Endothelial cell of hepatic sinusoid (primary cell): ENCODE measurements at regions not wholly inside any gene's neighbourhood (a gene's known extent, or its start where the extent isn't known, plus 50 kb on each side); places are given as distances from the start of the nearest gene placed in this dataset.

Experiments used
- in situ Hi-C: cut with HindIII; loops from 2 replicates; pipeline ENCODE4 v1.10.0; 2017; ENCODE audit warnings: low sequenced_read_pairs

GRCh38 chr2:104040771-104041170, 813.1 kb upstream of the POU3F3 start:
- in situ Hi-C loops: no loop called here

- in situ Hi-C loops: no loop called here
These were observed 812.6 kb upstream of the POU3F3 start for GRCh38 chr2:104041351-104041750.

- in situ Hi-C loops: no loop called here
These were observed 810.1 kb upstream of the POU3F3 start for GRCh38 chr2:104043864-104044263.

- in situ Hi-C loops: no loop called here
These were observed 808.8 kb upstream of the POU3F3 start for GRCh38 chr2:104045071-104045470.

GRCh38 chr2:104046466-104046865, 807.4 kb upstream of the POU3F3 start:
- in situ Hi-C loops: no loop called here

- in situ Hi-C loops: no loop called here
These were observed 806.4 kb upstream of the POU3F3 start for GRCh38 chr2:104047516-104047915.

GRCh38 chr2:104049438-104049837, 804.5 kb upstream of the POU3F3 start:
- in situ Hi-C loops: no loop called here

- in situ Hi-C loops: no loop called here
These were observed 803.9 kb upstream of the POU3F3 start for GRCh38 chr2:104049981-104050380.

- in situ Hi-C loops: no loop called here
These were observed 803.2 kb upstream of the POU3F3 start for GRCh38 chr2:104050656-104051242.

GRCh38 chr2:104051766-104052165, 802.1 kb upstream of the POU3F3 start:
- in situ Hi-C loops: no loop called here

- in situ Hi-C loops: no loop called here
These were observed 801.6 kb upstream of the POU3F3 start for GRCh38 chr2:104052356-104052755.

GRCh38 chr2:104056451-104056850, 797.5 kb upstream of the POU3F3 start:
- in situ Hi-C loops: no loop called here

GRCh38 chr2:104068665-104069064, 785.2 kb upstream of the POU3F3 start:
- in situ Hi-C loops: no loop called here

- in situ Hi-C loops: no loop called here
These were observed 776.3 kb upstream of the POU3F3 start for GRCh38 chr2:104077573-104077972.

GRCh38 chr2:104078431-104079157, 775.3 kb upstream of the POU3F3 start:
- in situ Hi-C loops: no loop called here

GRCh38 chr2:104088745-104089144, 765.2 kb upstream of the POU3F3 start:
- in situ Hi-C loops: no loop called here

- in situ Hi-C loops: no loop called here
These were observed 763.5 kb upstream of the POU3F3 start for GRCh38 chr2:104090407-104090806.

GRCh38 chr2:104091894-104092293, 762.0 kb upstream of the POU3F3 start:
- in situ Hi-C loops: no loop called here

GRCh38 chr2:104092886-104093285, 761.0 kb upstream of the POU3F3 start:
- in situ Hi-C loops: no loop called here

- in situ Hi-C loops: no loop called here
These were observed 751.3 kb upstream of the POU3F3 start for GRCh38 chr2:104102615-104103014.

GRCh38 chr2:104109356-104109755, 744.6 kb upstream of the POU3F3 start:
- in situ Hi-C loops: no loop called here

- in situ Hi-C loops: no loop called here
These were observed 735.0 kb upstream of the POU3F3 start for GRCh38 chr2:104118889-104119288.

GRCh38 chr2:104120171-104120570, 733.7 kb upstream of the POU3F3 start:
- in situ Hi-C loops: no loop called here
